ENCODE measurements at regions not wholly inside any gene's neighbourhood (a gene's known extent, or its start where the extent isn't known, plus 50 kb on each side); places are given as distances from the start of the nearest gene placed in this dataset.

GRCh38 chr9:120259100-120259499 lies 320.9 kb downstream of the CDK5RAP2 start:
- POLR2A ChIA-PET: interaction anchor here (0.5 kb wide), 1 partner anchor 226 kb away, joined by 6 read pairs; no protein-coding TSS in a partner anchor

GRCh38 chr9:120258096-120258495 lies 321.9 kb downstream of the CDK5RAP2 start:
- TF ChIP-seq ZNF658 (tag by site-specific recombination; IDR thresholded peaks at IDR 0.05) (no peak), ZNF37A (tag by site-specific recombination; IDR thresholded peaks at IDR 0.05) (no peak), HOXC10 (CRISPR knock-in tag; IDR thresholded peaks at IDR 0.05) (no peak), ZNF624 (tag by site-specific recombination; IDR thresholded peaks at IDR 0.05) (no peak), ZNF266 (tag by site-specific recombination; IDR thresholded peaks at IDR 0.05; ENCODE audit: low read depth) (no peak)
- no peak overlapping the region for H3K4me3 ChIP-seq (ENCODE audit: low read depth, low read length)
- no peaks in the 10 kb centered on the region for H3K36me3 ChIP-seq (ENCODE audit: control insufficient read depth in 2 of 2, insufficient read depth in 1 of 2, low read length in 2 of 2)
- ChIA-PET POLR2A (no interaction called here), CTCF (no interaction called here)
- H3K4me1 ChIP-seq (ENCODE audit: control insufficient read depth, insufficient read depth, low read length): no peaks in the 10 kb centered on the region
- no peaks in the 10 kb centered on the region for H3K9me3 ChIP-seq (ENCODE audit: control insufficient read depth, insufficient read depth, low read depth, low read length)
- H3K27ac ChIP-seq (ENCODE audit: extremely low read depth, low read depth, low read length): no peak overlapping the region

More at GRCh38 chr9:120259100-120259499, 320.9 kb downstream of the CDK5RAP2 start:
- H3K27ac ChIP-seq (ENCODE audit: extremely low read depth, low read depth, low read length): no peak overlapping the region
- no peak overlapping the region for H3K4me3 ChIP-seq (ENCODE audit: low read depth, low read length)
- no peaks in the 10 kb centered on the region for H3K4me1 ChIP-seq (ENCODE audit: control insufficient read depth, insufficient read depth, low read length)
- CTCF ChIA-PET: no interaction called here
- no peaks in the 10 kb centered on the region for H3K9me3 ChIP-seq (ENCODE audit: control insufficient read depth, insufficient read depth, low read depth, low read length)
- no peaks in the 10 kb centered on the region for H3K36me3 ChIP-seq (ENCODE audit: control insufficient read depth in 2 of 2, insufficient read depth in 1 of 2, low read length in 2 of 2)
- TF ChIP-seq ZNF596 (tag by site-specific recombination; IDR thresholded peaks at IDR 0.05): no peak

- TF ChIP-seq ZNF416 (tag by site-specific recombination; IDR thresholded peaks at IDR 0.05) (no peak), ZFP3 (tag by site-specific recombination; IDR thresholded peaks at IDR 0.05; ENCODE audit: low read depth) (no peak), ZNF548 (tag by site-specific recombination; IDR thresholded peaks at IDR 0.05) (no peak), ZNF169 (tag by site-specific recombination; IDR thresholded peaks at IDR 0.05) (no peak), ZNF837 (tag by site-specific recombination; IDR thresholded peaks at IDR 0.05) (no peak), ZBTB49 (tag by site-specific recombination; IDR thresholded peaks at IDR 0.05; ENCODE audit: low read depth) (no peak), ZNF610 (tag by site-specific recombination; IDR thresholded peaks at IDR 0.05; ENCODE audit: borderline replicate concordance) (no peak), PRDM2 (tag by site-specific recombination; IDR thresholded peaks at IDR 0.05; ENCODE audit: borderline replicate concordance) (no peak), GLIS2 (tag by site-specific recombination; IDR thresholded peaks at IDR 0.05) (no peak), SALL2 (tag by site-specific recombination; IDR thresholded peaks at IDR 0.05; ENCODE audit: borderline replicate concordance) (no peak), HOXC10 (CRISPR knock-in tag; IDR thresholded peaks at IDR 0.05) (no peak), SCRT1 (tag by site-specific recombination; IDR thresholded peaks at IDR 0.05; ENCODE audit: borderline replicate concordance) (no peak), ZNF24 (tag by site-specific recombination; IDR thresholded peaks at IDR 0.05) (no peak), ZNF23 (tag by site-specific recombination; IDR thresholded peaks at IDR 0.05; ENCODE audit: borderline replicate concordance) (no peak), ZNF571 (tag by site-specific recombination; IDR thresholded peaks at IDR 0.05) (no peak)
- ChIA-PET CTCF (no interaction called here), POLR2A (no interaction called here)
- H3K9me3 ChIP-seq (ENCODE audit: control insufficient read depth, insufficient read depth, low read depth, low read length): no peaks in the 10 kb centered on the region
- H3K27ac ChIP-seq (ENCODE audit: extremely low read depth, low read depth, low read length): no peak overlapping the region
- no peak overlapping the region for H3K4me3 ChIP-seq (ENCODE audit: low read depth, low read length)
- no peaks in the 10 kb centered on the region for H3K4me1 ChIP-seq (ENCODE audit: control insufficient read depth, insufficient read depth, low read length)
- no peaks in the 10 kb centered on the region for H3K36me3 ChIP-seq (ENCODE audit: control insufficient read depth in 2 of 2, insufficient read depth in 1 of 2, low read length in 2 of 2)
These were observed 322.5 kb downstream of the CDK5RAP2 start for GRCh38 chr9:120257483-120257882.

Data from HEK293 (cell line).